ENCODE measurements at regions not wholly inside any gene's neighbourhood (a gene's known extent, or its start where the extent isn't known, plus 50 kb on each side); places are given as distances from the start of the nearest gene placed in this dataset.

GRCh38 chr13:90276216-90276615 is 1071.3 kb upstream of the MIR17HG start:
- no peak for TF ChIP-seq REST (IDR thresholded peaks at IDR 0.05; ENCODE audit: insufficient replicate concordance, low read depth)
- no peak for TF ChIP-seq CTCF (IDR thresholded peaks at IDR 0.05; ENCODE audit: insufficient read depth, low read length)
